Transverse colon (tissue), 4 donors: ENCODE measurements at regions not wholly inside any gene's neighbourhood (a gene's known extent, or its start where the extent isn't known, plus 50 kb on each side); places are given as distances from the start of the nearest gene placed in this dataset.

ENCODE experiments used
- EP300 ChIP-seq: sonication (generic); formaldehyde crosslinking; IDR thresholded peaks from one replicate; pipeline ENCODE4 v1.6.1; 2017; ENCODE audit warnings: antibody characterized with exemption, low read depth
- POLR2A ChIP-seq: fragments of 450-650 bp; IDR thresholded peaks from one replicate; pipeline ENCODE4 v1.6.1; 2016; ENCODE audit warnings: antibody characterized with exemption, mild to moderate bottlenecking, moderate library complexity
- POLR2AphosphoS5 ChIP-seq, 3 donors: sonication (generic); formaldehyde crosslinking; IDR thresholded peaks; one replicate each; pipeline ENCODE4 v1.6.1; 2016; ENCODE audit warnings: antibody characterized with exemption in 3 of 3
- TF ChIP-seq, protein P1 (sequence below), 5 experiments: fragments of 200-600 bp in 3 of 5; fragments of 450-650 bp in 2 of 5; sonication (generic) in 3 of 5; IDR thresholded peaks; 1 replicate in 2 of 5; 2 replicates in 3 of 5; pipeline ENCODE4 v1.5.1; 2016 to 2017; ENCODE audit warnings: antibody characterized with exemption in 5 of 5, inconsistent platforms in 3 of 5, mild to moderate bottlenecking in 2 of 5, moderate library complexity in 1 of 5

DNA sequence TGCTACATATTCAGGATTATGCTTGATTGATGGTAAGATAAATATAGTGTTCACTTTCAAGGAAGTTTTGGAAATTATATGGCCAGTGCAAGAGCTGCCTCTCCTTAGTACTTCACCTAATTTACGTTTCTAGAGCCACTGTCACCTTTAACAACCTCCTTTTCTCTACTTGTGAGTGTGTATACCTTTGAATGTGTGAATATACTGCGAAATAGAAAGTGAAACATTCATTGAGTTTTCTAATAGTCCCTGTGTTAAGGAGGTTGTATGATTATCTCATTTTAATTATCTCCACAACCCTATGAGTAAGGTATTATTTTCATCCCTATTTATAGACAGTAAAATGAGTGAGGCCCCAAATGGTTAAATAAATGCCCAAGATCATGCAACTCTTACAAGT, 1050.5 kb downstream of the XPNPEP1 start:
- TF ChIP-seq, protein P1, sequence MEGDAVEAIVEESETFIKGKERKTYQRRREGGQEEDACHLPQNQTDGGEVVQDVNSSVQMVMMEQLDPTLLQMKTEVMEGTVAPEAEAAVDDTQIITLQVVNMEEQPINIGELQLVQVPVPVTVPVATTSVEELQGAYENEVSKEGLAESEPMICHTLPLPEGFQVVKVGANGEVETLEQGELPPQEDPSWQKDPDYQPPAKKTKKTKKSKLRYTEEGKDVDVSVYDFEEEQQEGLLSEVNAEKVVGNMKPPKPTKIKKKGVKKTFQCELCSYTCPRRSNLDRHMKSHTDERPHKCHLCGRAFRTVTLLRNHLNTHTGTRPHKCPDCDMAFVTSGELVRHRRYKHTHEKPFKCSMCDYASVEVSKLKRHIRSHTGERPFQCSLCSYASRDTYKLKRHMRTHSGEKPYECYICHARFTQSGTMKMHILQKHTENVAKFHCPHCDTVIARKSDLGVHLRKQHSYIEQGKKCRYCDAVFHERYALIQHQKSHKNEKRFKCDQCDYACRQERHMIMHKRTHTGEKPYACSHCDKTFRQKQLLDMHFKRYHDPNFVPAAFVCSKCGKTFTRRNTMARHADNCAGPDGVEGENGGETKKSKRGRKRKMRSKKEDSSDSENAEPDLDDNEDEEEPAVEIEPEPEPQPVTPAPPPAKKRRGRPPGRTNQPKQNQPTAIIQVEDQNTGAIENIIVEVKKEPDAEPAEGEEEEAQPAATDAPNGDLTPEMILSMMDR (IDR thresholded peaks at IDR 0.05): no peak
- TF ChIP-seq POLR2AphosphoS5 (IDR thresholded peaks at IDR 0.05) (no peak), POLR2A (no peak), EP300 (no peak)
